Endothelial cell of umbilical vein (primary cell): ENCODE measurements at regions not wholly inside any gene's neighbourhood (a gene's known extent, or its start where the extent isn't known, plus 50 kb on each side); places are given as distances from the start of the nearest gene placed in this dataset.

Experiments used
- BruUV-seq: library from RNA; stranded (reverse); fragments of 400-500 nt; replicated peaks from 2 replicates; lab custom pipeline; 2021; lab: Mats Ljungman, UMichigan
- CTCF ChIA-PET: fragments of 300-600, 350-600 bp; sonication (Branson Sonifier 250); formaldehyde crosslinking; loops from one replicate; lab custom pipeline; 2021; ENCODE audit warnings: antibody characterized with exemption, inconsistent platforms; lab: Charles Lee
- POLR2A ChIA-PET: fragments of 300-600, 350-600 bp; sonication (Branson Sonifier 250); formaldehyde crosslinking; loops from one replicate; lab custom pipeline; 2021; ENCODE audit warnings: antibody characterized with exemption, inconsistent platforms; lab: Charles Lee
- DNase-seq: peaks from one replicate; pipeline ENCODE4 v3.0.0-alpha.2; 2011; ENCODE audit warnings: low read depth, low spot score
- FAIRE-seq: peaks from 2 replicates; lab custom pipeline; 2011; peaks lifted over from hg19 to GRCh38; lab: Jason Lieb, UNC
- H2AFZ ChIP-seq: 2 replicates; pipeline ENCODE4 v1.6.0; 2012; ENCODE audit warnings: low read depth, low read length, control low read depth, inconsistent platforms
- H3K27ac ChIP-seq: 2 replicates; pipeline ENCODE4 v1.5.1; 2011; ENCODE audit warnings: low read depth, mild to moderate bottlenecking, control low read depth, low read length, moderate library complexity; ENCODE audit not compliant: insufficient read depth
- H3K27me3 ChIP-seq, 2 experiments: 2 replicates each; pipeline versions ENCODE4 v1.6.0 to v1.6.1; 2011; ENCODE audit warnings: low read length in 2 of 2, mixed read lengths in 1 of 2; ENCODE audit not compliant: control insufficient read depth in 2 of 2, insufficient read depth in 2 of 2
- H3K36me3 ChIP-seq, 2 experiments: 2 replicates in 1 of 2; 3 replicates in 1 of 2; pipeline ENCODE4 v1.5.1; 2011; ENCODE audit warnings: low read length in 2 of 2, mild to moderate bottlenecking in 1 of 2, moderate library complexity in 1 of 2; ENCODE audit not compliant: control insufficient read depth in 2 of 2, insufficient read depth in 2 of 2; ENCODE audit errors: extremely low read depth in 1 of 2
- H3K4me1 ChIP-seq: 3 replicates; pipeline ENCODE4 v1.5.1; 2011; ENCODE audit warnings: mild to moderate bottlenecking, low read length; ENCODE audit not compliant: control insufficient read depth, insufficient read depth; ENCODE audit errors: extremely low read depth
- H3K4me2 ChIP-seq: 2 replicates; pipeline ENCODE4 v1.6.1; 2011; ENCODE audit warnings: low read length, control low read depth, mixed read lengths; ENCODE audit not compliant: insufficient read depth
- H3K4me3 ChIP-seq, 3 experiments: fragments of 200-600 bp in 1 of 3; sonication (generic), shearing (Covaris generic) in 1 of 3; replicated peaks in 1 of 3; 2 replicates each; pipeline ENCODE4 v1.5.1; 2011 to 2016; ENCODE audit warnings: control low read depth in 3 of 3, low read length in 3 of 3, mild to moderate bottlenecking in 2 of 3, inconsistent platforms in 1 of 3, low read depth in 1 of 3, moderate library complexity in 1 of 3; ENCODE audit not compliant: insufficient read depth in 1 of 3
- H3K79me2 ChIP-seq: 2 replicates; pipeline ENCODE4 v1.6.0; 2012; ENCODE audit warnings: low read length, inconsistent platforms; ENCODE audit not compliant: control insufficient read depth, insufficient read depth
- H3K9ac ChIP-seq: replicated peaks from 2 replicates; pipeline ENCODE3; 2011; ENCODE audit warnings: low read length, control low read depth; ENCODE audit not compliant: insufficient read depth; ENCODE audit errors: extremely low read depth
- H3K9me1 ChIP-seq: replicated peaks from 3 replicates; pipeline ENCODE4 v1.6.0; 2011; ENCODE audit warnings: mild to moderate bottlenecking, low read length; ENCODE audit not compliant: control insufficient read depth, insufficient read depth; ENCODE audit errors: extremely low read depth
- H3K9me3 ChIP-seq: replicated peaks from 2 replicates; pipeline ENCODE4 v1.5.1; 2012; ENCODE audit warnings: low read length, inconsistent platforms; ENCODE audit not compliant: control insufficient read depth, insufficient read depth
- H4K20me1 ChIP-seq: replicated peaks from 2 replicates; pipeline ENCODE3; 2011; ENCODE audit warnings: mild to moderate bottlenecking, low read length; ENCODE audit not compliant: control insufficient read depth, insufficient read depth; ENCODE audit errors: extremely low read depth
- EZH2 ChIP-seq: IDR thresholded peaks from 2 replicates; pipeline ENCODE4 v1.6.1; 2012; ENCODE audit warnings: borderline replicate concordance, low read depth, mild to moderate bottlenecking, moderate library complexity, low read length, inconsistent platforms; ENCODE audit not compliant: severe bottlenecking
- FOS ChIP-seq: IDR thresholded peaks from 2 replicates; pipeline ENCODE4 v1.6.1; 2011; ENCODE audit warnings: mild to moderate bottlenecking, low read length, moderate library complexity, borderline replicate concordance; ENCODE audit not compliant: insufficient read depth
- GATA2 ChIP-seq: IDR thresholded peaks from 2 replicates; pipeline ENCODE4 v1.7.0; 2011; ENCODE audit warnings: low read depth, mild to moderate bottlenecking, moderate library complexity, mixed read lengths, low read length; ENCODE audit not compliant: insufficient read length, insufficient read depth
- JUN ChIP-seq: IDR thresholded peaks from 2 replicates; pipeline ENCODE4 v1.6.1; 2011; ENCODE audit warnings: borderline replicate concordance, low read depth; ENCODE audit not compliant: insufficient read length, insufficient read depth
- MAX ChIP-seq: IDR thresholded peaks from 2 replicates; pipeline ENCODE4 v1.6.1; 2011; ENCODE audit not compliant: insufficient read depth, insufficient read length
- MYC ChIP-seq: IDR thresholded peaks from one replicate; pipeline ENCODE4 v1.6.1; 2011; ENCODE audit warnings: mild to moderate bottlenecking, low read depth, low read length
- POLR2A ChIP-seq: IDR thresholded peaks from 2 replicates; pipeline ENCODE4 v1.6.1; 2012; ENCODE audit warnings: low read depth, mild to moderate bottlenecking, control low read depth, low read length
- POLR2AphosphoS5 ChIP-seq: IDR thresholded peaks from 2 replicates; pipeline ENCODE4 v1.6.1; 2012; ENCODE audit warnings: low read depth, mild to moderate bottlenecking, control low read depth, low read length, moderate library complexity; ENCODE audit not compliant: insufficient read depth
- dilution Hi-C: fragments of 300-500 bp; cut with MboI; formaldehyde crosslinking; loops from one replicate; pipeline ENCODE4 v1.15.0; 2019; ENCODE audit warnings: low sequenced_read_pairs; ENCODE audit not compliant: extremely low pct_ligation_motif_present
- intact Hi-C: fragments of 100-400 bp; cut with micrococcal nuclease; formaldehyde crosslinking; loops from one replicate; pipeline ENCODE4 v1.10.0; 2022
- TF ChIP-seq, protein P1 (sequence below), 2 donors: IDR thresholded peaks; 1 replicate in 1 of 2; 2 replicates in 1 of 2; pipeline ENCODE4 v1.5.1; 2011; ENCODE audit warnings: low read length in 2 of 2, mild to moderate bottlenecking in 2 of 2, moderate library complexity in 2 of 2, control low read depth in 1 of 2, inconsistent platforms in 1 of 2, low read depth in 1 of 2; ENCODE audit not compliant: insufficient read depth in 1 of 2; ENCODE audit errors: extremely low read depth in 1 of 2

DNA sequence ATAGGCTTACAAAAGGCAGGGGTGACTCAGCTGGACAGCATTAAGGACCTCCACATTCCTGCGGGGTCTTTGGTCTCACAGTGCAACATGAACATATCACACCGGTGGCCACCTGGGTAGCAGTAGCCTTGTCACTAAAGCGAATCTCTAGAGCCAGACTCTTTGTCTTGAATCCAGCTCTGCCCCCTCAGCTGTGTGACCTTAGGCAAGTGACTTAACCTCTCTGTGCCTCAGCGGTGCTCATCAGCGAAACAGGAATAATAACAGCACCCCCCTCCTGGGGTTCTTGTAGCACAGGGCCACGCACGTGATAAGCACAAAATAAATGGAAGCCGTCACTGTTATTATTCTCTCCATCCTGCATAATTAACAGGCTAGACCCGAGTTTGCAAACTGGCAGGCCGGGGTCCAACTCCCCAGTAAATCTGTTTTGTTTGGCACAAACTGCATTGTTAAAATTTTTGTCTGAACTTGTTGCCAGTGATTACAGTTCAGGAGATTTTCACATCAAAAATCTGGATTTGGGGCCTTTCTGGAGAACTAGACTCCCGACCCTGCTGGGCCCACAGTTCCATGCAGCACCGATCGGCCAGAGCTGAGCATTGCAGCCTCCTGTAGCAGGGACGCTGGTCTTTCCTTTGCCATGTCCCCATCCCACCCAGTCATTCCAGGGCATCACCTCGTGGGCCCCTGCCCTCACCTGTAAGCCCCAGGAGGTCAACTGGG, 174.8 kb downstream of the PHETA1 start:
- FAIRE-seq, result no peak
- no peaks in the 10 kb centered on the region for H3K27me3 ChIP-seq

More for the DNA sequence above, 174.8 kb downstream of the PHETA1 start:
- dilution Hi-C loops, result no loop called here
- ChIA-PET POLR2A (no interaction called here), CTCF (interaction anchor here (1.2 kb wide), 1 partner anchor 9 kb away, joined by 3 read pairs; no protein-coding TSS in a partner anchor)
- H3K4me2 ChIP-seq, result no peak overlapping the region
- no peaks in the 10 kb centered on the region for H3K9me3 ChIP-seq
- no peak for TF ChIP-seq POLR2A
- no peak for TF ChIP-seq FOS
- no peak for TF ChIP-seq JUN
- no peak for TF ChIP-seq MYC
- TF ChIP-seq, protein P1, sequence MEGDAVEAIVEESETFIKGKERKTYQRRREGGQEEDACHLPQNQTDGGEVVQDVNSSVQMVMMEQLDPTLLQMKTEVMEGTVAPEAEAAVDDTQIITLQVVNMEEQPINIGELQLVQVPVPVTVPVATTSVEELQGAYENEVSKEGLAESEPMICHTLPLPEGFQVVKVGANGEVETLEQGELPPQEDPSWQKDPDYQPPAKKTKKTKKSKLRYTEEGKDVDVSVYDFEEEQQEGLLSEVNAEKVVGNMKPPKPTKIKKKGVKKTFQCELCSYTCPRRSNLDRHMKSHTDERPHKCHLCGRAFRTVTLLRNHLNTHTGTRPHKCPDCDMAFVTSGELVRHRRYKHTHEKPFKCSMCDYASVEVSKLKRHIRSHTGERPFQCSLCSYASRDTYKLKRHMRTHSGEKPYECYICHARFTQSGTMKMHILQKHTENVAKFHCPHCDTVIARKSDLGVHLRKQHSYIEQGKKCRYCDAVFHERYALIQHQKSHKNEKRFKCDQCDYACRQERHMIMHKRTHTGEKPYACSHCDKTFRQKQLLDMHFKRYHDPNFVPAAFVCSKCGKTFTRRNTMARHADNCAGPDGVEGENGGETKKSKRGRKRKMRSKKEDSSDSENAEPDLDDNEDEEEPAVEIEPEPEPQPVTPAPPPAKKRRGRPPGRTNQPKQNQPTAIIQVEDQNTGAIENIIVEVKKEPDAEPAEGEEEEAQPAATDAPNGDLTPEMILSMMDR (IDR thresholded peaks at IDR 0.05; ENCODE audit: extremely low read depth in 1 of 2, insufficient read depth in 1 of 2, low read depth in 1 of 2, low read length in 2 of 2), result no peak
- TF ChIP-seq POLR2AphosphoS5, result no peak
- no peak for TF ChIP-seq MAX
- TF ChIP-seq GATA2, result no peak
- no peak for TF ChIP-seq EZH2
- BruUV-seq, result no TSS peak
- no peaks in the 10 kb centered on the region for H3K79me2 ChIP-seq
- no peaks in the 10 kb centered on the region for H3K9me1 ChIP-seq
- DNase-seq, result no peak
- H3K27ac ChIP-seq, result no peak overlapping the region
- no peaks in the 10 kb centered on the region for H3K4me1 ChIP-seq
- no peak overlapping the region for H3K9ac ChIP-seq
- H2AFZ ChIP-seq, result no peak overlapping the region
- no peaks in the 10 kb centered on the region for H3K36me3 ChIP-seq
- intact Hi-C loops, result no loop called here
- H3K4me3 ChIP-seq, result no peak overlapping the region
- no peaks in the 10 kb centered on the region for H4K20me1 ChIP-seq
